ENCODE measurements at regions not wholly inside any gene's neighbourhood (a gene's known extent, or its start where the extent isn't known, plus 50 kb on each side); places are given as distances from the start of the nearest gene placed in this dataset.
"Not testable (repeated sequence)": the region's sequence is repeated elsewhere in the genome, so short reads cannot be mapped to it uniquely, and the experiment has no call there.

DNA sequence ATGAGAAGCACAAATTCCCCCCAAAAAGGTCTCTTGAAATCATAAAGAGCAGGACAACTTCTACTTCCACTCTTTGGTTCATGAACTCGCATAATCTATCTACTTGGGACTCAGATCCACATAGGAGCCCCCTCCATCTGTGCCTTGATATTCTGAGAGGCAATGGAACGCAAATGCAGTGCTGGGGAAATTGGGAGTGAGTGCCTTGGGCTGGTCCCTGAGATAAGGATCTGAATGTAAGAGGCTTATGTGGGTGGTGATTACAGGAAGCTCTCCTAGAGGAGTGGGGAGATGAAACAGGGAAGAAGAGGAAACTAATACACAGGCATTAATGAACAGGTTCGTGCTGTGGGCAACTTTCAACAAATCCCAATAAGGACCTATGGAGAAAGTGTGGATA is 285.6 kb downstream of the RASEF start:
- peaks cover 0 to 9% (median 0%) of the 10 kb centered on the region in 5 donors for H3K4me1 ChIP-seq (ENCODE audit: control insufficient read depth in 5 of 5, insufficient read depth in 5 of 5, low read length in 5 of 5)
- H3K9ac ChIP-seq (ENCODE audit: insufficient read depth in 1 of 2, low read length in 2 of 2), result no peak overlapping the region
- H3K9me3 ChIP-seq (ENCODE audit: control insufficient read depth in 4 of 4, insufficient read depth in 3 of 4, low read length in 3 of 4), result peaks cover 0 to 3% (median 0%) of the 10 kb centered on the region in 4 donors
- H3K36me3 ChIP-seq (ENCODE audit: control insufficient read depth in 4 of 4, insufficient read depth in 4 of 4, low read length in 4 of 4), result no peaks in the 10 kb centered on the region
- no peak for DNase-seq
- WGBS, 2 donors, result 79 to 80% methylated on average over 3 of the region's 3 CpGs
- ATAC-seq (ENCODE audit: insufficient read depth, low FRiP score), result no peak
- no peak overlapping the region for H3K4me3 ChIP-seq
- H3K27ac ChIP-seq (ENCODE audit: low read depth in 1 of 2, low read length in 1 of 2), result no peak overlapping the region
- TF ChIP-seq, protein P1, sequence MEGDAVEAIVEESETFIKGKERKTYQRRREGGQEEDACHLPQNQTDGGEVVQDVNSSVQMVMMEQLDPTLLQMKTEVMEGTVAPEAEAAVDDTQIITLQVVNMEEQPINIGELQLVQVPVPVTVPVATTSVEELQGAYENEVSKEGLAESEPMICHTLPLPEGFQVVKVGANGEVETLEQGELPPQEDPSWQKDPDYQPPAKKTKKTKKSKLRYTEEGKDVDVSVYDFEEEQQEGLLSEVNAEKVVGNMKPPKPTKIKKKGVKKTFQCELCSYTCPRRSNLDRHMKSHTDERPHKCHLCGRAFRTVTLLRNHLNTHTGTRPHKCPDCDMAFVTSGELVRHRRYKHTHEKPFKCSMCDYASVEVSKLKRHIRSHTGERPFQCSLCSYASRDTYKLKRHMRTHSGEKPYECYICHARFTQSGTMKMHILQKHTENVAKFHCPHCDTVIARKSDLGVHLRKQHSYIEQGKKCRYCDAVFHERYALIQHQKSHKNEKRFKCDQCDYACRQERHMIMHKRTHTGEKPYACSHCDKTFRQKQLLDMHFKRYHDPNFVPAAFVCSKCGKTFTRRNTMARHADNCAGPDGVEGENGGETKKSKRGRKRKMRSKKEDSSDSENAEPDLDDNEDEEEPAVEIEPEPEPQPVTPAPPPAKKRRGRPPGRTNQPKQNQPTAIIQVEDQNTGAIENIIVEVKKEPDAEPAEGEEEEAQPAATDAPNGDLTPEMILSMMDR (IDR thresholded peaks at IDR 0.05; ENCODE audit: control extremely low read depth, extremely low read depth), result no peak
- no peaks in the 10 kb centered on the region for H3K27me3 ChIP-seq (ENCODE audit: control insufficient read depth in 3 of 3, insufficient read depth in 3 of 3, low read length in 2 of 3)

DNA sequence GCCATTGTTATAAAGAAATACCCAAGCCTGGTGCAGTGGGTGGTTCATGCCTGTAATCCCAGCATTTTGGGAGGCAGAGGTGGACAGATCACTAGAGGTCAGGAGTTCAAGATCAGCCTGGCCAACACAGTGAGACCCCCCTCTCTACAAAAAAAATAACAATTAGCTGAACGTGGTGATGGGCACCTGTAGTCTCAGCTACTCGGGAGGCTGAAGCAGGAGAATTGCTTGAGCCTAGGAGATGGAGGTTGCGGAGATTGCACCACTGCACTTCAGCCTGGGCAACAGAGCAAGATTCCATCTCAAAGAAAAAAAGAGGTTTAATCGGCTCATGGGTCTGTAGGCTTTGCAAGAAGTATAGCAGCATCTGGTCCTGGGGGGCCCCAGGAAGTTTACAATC is 284.0 kb downstream of the RASEF start:
- DNase-seq; H3K4me3 ChIP-seq; H3K27ac ChIP-seq (ENCODE audit: low read depth in 1 of 2, low read length in 1 of 2); H3K36me3 ChIP-seq (ENCODE audit: control insufficient read depth in 4 of 4, insufficient read depth in 4 of 4, low read length in 4 of 4); H3K9ac ChIP-seq (ENCODE audit: insufficient read depth in 1 of 2, low read length in 2 of 2); ATAC-seq (ENCODE audit: insufficient read depth, low FRiP score); H3K27me3 ChIP-seq (ENCODE audit: control insufficient read depth in 3 of 3, insufficient read depth in 3 of 3, low read length in 2 of 3); H3K9me3 ChIP-seq (ENCODE audit: control insufficient read depth in 4 of 4, insufficient read depth in 3 of 4, low read length in 3 of 4): not testable (repeated sequence)
- H3K4me1 ChIP-seq (ENCODE audit: control insufficient read depth in 5 of 5, insufficient read depth in 5 of 5, low read length in 5 of 5), result peaks cover 0 to 13% (median 0%) of the 10 kb centered on the region in 5 donors
- WGBS, 2 donors, result 90 to 91% methylated on average over 4 of the region's 4 CpGs

DNA sequence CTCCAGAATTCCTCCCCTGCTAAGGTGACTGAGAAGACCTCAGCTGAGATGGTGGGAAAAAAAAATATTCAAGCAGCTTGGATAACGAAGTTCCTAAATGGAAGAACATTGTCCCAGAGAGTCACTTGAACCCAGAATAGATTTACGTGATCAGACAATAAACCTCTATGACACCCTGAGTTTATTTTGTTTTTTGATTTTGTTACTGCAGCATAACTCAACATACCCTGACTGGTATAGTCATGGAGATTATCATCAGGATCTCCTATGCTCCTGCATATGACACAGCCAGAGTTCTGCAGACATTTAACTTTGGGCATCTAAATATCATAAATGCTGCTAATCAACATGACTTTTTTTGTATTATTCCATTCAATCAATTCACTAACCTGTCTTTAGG is 282.9 kb downstream of the RASEF start:
- H3K4me1 ChIP-seq (ENCODE audit: control insufficient read depth in 5 of 5, insufficient read depth in 5 of 5, low read length in 5 of 5), result peaks cover 0 to 13% (median 0%) of the 10 kb centered on the region in 5 donors
- H3K36me3 ChIP-seq (ENCODE audit: control insufficient read depth in 4 of 4, insufficient read depth in 4 of 4, low read length in 4 of 4), result no peaks in the 10 kb centered on the region
- H3K27me3 ChIP-seq (ENCODE audit: control insufficient read depth in 3 of 3, insufficient read depth in 3 of 3, low read length in 2 of 3), result no peaks in the 10 kb centered on the region
- no peak overlapping the region for H3K9ac ChIP-seq (ENCODE audit: insufficient read depth in 1 of 2, low read length in 2 of 2)
- no peak overlapping the region for H3K27ac ChIP-seq (ENCODE audit: low read depth in 1 of 2, low read length in 1 of 2)
- H3K4me3 ChIP-seq, result no peak overlapping the region
- TF ChIP-seq, protein P1 (IDR thresholded peaks at IDR 0.05; ENCODE audit: control extremely low read depth, extremely low read depth), result no peak
- peaks cover 0 to 3% (median 0%) of the 10 kb centered on the region in 4 donors for H3K9me3 ChIP-seq (ENCODE audit: control insufficient read depth in 4 of 4, insufficient read depth in 3 of 4, low read length in 3 of 4)
- DNase-seq (no peak), ATAC-seq (ENCODE audit: insufficient read depth, low FRiP score) (no peak)
- 87 to 94% methylated on average over 2 of the region's 2 CpGs for WGBS, 2 donors

DNA sequence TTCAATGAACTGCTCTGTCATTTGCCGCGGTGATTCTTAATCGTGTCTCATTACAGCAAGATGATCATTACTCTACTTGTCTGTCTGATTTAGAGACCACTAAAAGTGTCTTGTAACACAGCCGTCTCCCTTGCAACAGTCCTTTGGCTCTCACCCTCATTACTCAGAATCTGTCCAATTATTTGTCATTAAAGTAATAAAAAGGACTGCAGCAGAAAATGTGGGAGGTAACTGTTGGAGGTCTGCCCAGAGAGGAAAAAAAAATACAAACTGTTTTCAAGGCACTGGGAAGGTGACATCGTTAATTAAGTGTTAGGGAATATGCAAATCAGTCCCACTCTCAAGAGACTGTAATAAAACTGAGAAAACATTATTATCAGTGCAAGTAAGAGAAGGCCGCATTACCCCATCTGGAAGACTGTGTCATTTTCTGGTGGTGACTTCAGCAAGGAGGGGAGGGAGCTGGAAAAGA is 281.0 kb downstream of the RASEF start:
- 74 to 83% methylated on average over 6 of the region's 6 CpGs for WGBS, 2 donors

More for the DNA sequence above, 281.0 kb downstream of the RASEF start:
- peaks cover 0 to 3% (median 0%) of the 10 kb centered on the region in 4 donors for H3K9me3 ChIP-seq (ENCODE audit: control insufficient read depth in 4 of 4, insufficient read depth in 3 of 4, low read length in 3 of 4)
- no peak overlapping the region for H3K4me3 ChIP-seq
- peak; percentile 16 to 80 (median 67) for DNase-seq
- no peak overlapping the region for H3K27ac ChIP-seq (ENCODE audit: low read depth in 1 of 2, low read length in 1 of 2)
- no peak for ATAC-seq (ENCODE audit: insufficient read depth, low FRiP score)
- peaks cover 0 to 13% (median 0%) of the 10 kb centered on the region in 5 donors for H3K4me1 ChIP-seq (ENCODE audit: control insufficient read depth in 5 of 5, insufficient read depth in 5 of 5, low read length in 5 of 5)
- TF ChIP-seq, protein P1 (IDR thresholded peaks at IDR 0.05; ENCODE audit: control extremely low read depth, extremely low read depth), result no peak
- H3K9ac ChIP-seq (ENCODE audit: insufficient read depth in 1 of 2, low read length in 2 of 2), result no peak overlapping the region
- H3K27me3 ChIP-seq (ENCODE audit: control insufficient read depth in 3 of 3, insufficient read depth in 3 of 3, low read length in 2 of 3), result no peaks in the 10 kb centered on the region
- no peaks in the 10 kb centered on the region for H3K36me3 ChIP-seq (ENCODE audit: control insufficient read depth in 4 of 4, insufficient read depth in 4 of 4, low read length in 4 of 4)

Measured in lung (tissue), 11 donors.